SK-N-MC (cell line): ENCODE measurements at regions not wholly inside any gene's neighbourhood (a gene's known extent, or its start where the extent isn't known, plus 50 kb on each side); places are given as distances from the start of the nearest gene placed in this dataset.

ENCODE experiments used
- DNase-seq: peaks from one replicate; pipeline ENCODE4 v3.0.0-alpha.2; 2011; ENCODE audit warnings: low read depth, low spot score
- H3K27ac ChIP-seq: fragments of 200-600 bp; sonication (generic); 2 replicates; pipeline ENCODE4 v1.5.1; 2016; ENCODE audit warnings: mixed run types
- H3K36me3 ChIP-seq: fragments of 200-600 bp; sonication (generic); 2 replicates; pipeline ENCODE4 v1.6.1; 2017; ENCODE audit warnings: antibody characterized with exemption, low read length, mixed read lengths; ENCODE audit not compliant: insufficient read depth
- H3K4me3 ChIP-seq: fragments of 200-600 bp; sonication (generic); 2 replicates; pipeline ENCODE4 v1.5.1; 2016
- H3K9ac ChIP-seq: fragments of 200-600 bp; sonication (generic); 2 replicates; pipeline ENCODE4 v1.8.0; 2017; ENCODE audit warnings: mixed run types, mixed read lengths; ENCODE audit not compliant: insufficient read length
- H3K9me3 ChIP-seq: fragments of 200-600 bp; sonication (generic); 2 replicates; pipeline ENCODE4 v1.6.1; 2017; ENCODE audit warnings: low read depth, mild to moderate bottlenecking, antibody characterized with exemption, low read length, moderate library complexity, mixed read lengths
- EZH2 ChIP-seq: fragments of 200-600 bp; sonication (generic); IDR thresholded peaks from one replicate; pipeline ENCODE4 v1.6.1; 2017; ENCODE audit warnings: antibody characterized with exemption
- FOXP2 ChIP-seq: optimal IDR thresholded peaks from 2 replicates; pipeline ENCODE3; 2011; ENCODE audit warnings: mild to moderate bottlenecking, moderate library complexity; ENCODE audit not compliant: insufficient read depth; ENCODE audit errors: extremely low read length, control extremely low read depth
- POLR2AphosphoS5 ChIP-seq: IDR thresholded peaks from 2 replicates; pipeline ENCODE4 v1.6.1; 2012; ENCODE audit warnings: mild to moderate bottlenecking, low read depth, low read length, borderline replicate concordance

- TF ChIP-seq FOXP2 (no peak), POLR2AphosphoS5 (no peak), EZH2 (no peak)
- no peak for DNase-seq
- Histone ChIP-seq H3K9ac (no peak overlapping the region), H3K4me3 (no peak overlapping the region), H3K36me3 (no peaks in the 10 kb centered on the region), H3K9me3 (no peaks in the 10 kb centered on the region), H3K27ac (no peak overlapping the region)
These were observed 390.4 kb upstream of the PLXNA2 start for GRCh38 chr1:208634346-208635140.

DNA sequence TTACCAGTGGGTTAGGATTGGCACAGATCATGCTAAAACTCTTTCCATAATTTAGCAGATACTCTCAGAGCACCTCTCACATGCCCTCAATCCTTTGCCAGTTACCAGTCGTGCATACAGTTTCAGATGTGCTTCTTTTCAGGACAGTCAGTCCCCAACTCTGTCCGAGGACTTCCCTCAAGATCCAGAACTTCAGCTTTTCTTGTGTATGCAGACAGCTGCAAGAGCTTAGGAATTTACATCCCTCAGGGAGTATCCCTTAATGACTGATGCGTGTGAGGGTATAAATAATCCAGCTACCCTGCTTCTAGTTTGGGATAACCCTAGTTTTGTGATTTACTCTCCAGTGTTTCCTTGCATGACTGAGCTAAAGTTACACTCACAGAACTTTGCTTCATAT is 393.0 kb upstream of the PLXNA2 start:
- Histone ChIP-seq H3K36me3 (no peaks in the 10 kb centered on the region), H3K4me3 (no peak overlapping the region), H3K9me3 (no peaks in the 10 kb centered on the region), H3K27ac (no peak overlapping the region), H3K9ac (no peak overlapping the region)
- TF ChIP-seq EZH2 = no peak
- TF ChIP-seq POLR2AphosphoS5 = no peak
- no peak for TF ChIP-seq FOXP2
- DNase-seq = no peak

GRCh38 chr1:208639382-208639781 is 395.2 kb upstream of the PLXNA2 start:
- H3K9ac ChIP-seq = no peak overlapping the region
- no peaks in the 10 kb centered on the region for H3K9me3 ChIP-seq
- TF ChIP-seq EZH2 = no peak
- TF ChIP-seq POLR2AphosphoS5 = no peak
- no peak for TF ChIP-seq FOXP2
- no peaks in the 10 kb centered on the region for H3K36me3 ChIP-seq
- no peak overlapping the region for H3K27ac ChIP-seq
- DNase-seq = no peak
- no peak overlapping the region for H3K4me3 ChIP-seq

DNA sequence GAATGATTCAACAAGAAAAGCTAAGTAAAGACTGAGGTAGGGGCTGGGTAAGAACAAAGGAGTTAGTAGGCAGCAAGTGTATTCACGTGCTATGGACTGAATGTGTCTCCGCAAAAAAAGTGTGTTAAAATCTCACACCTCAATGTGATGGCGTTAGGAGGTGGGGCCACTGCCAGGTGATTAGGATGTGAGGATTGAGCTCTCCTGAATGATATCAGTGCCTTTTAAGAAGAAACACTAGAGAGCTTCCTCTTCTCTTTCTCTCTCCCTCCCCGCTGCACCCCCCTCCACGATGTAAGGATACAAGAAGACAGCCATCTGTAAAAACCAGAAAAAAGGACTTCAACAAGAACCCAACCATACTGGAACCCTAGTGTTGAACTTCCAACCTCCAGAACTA is 396.1 kb upstream of the PLXNA2 start:
- TF ChIP-seq EZH2 (no peak), FOXP2 (no peak), POLR2AphosphoS5 (no peak)

DNA sequence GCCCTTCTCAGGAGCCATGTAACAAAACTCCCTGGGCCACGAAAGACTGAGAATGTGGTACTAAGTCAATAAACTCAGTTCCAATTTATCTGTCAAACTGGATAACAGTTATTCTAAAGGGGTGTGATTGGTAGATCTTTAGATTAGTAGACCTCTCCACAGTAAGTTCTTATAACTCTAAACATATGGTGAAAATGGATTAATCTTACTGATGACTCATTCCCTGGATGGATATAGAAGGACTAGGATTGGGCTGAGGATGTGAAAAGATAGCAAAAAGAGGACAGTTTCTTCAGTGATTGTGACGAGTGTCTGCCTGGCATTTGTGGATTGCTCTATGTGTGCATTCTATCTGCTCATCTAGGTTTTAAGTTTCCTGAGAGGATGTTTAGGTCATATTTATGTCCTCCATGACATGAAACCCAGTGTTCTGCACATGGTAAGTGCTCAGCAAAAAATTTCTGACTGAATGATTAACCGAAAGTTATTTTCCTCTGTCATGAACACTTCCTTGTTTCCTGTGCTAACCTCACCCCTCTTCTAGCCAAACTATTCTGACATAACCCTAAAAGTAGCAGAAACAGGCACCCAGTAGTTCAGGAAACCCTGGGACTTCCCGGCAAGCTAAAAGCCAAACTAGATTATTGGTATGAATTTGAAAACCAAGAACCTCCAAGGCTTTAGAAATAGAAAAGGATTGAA is 397.5 kb upstream of the PLXNA2 start:
- H3K36me3 ChIP-seq = no peaks in the 10 kb centered on the region
- H3K4me3 ChIP-seq = no peak overlapping the region
- no peak overlapping the region for H3K9ac ChIP-seq
- H3K27ac ChIP-seq = no peak overlapping the region
- no peak for TF ChIP-seq EZH2
- TF ChIP-seq FOXP2 = no peak
- no peak for TF ChIP-seq POLR2AphosphoS5
- H3K9me3 ChIP-seq = no peaks in the 10 kb centered on the region
- no peak for DNase-seq

More for the DNA sequence above, 396.1 kb upstream of the PLXNA2 start:
- Histone ChIP-seq H3K27ac (no peak overlapping the region), H3K36me3 (no peaks in the 10 kb centered on the region), H3K9me3 (no peaks in the 10 kb centered on the region), H3K4me3 (no peak overlapping the region), H3K9ac (no peak overlapping the region)
- DNase-seq = no peak

- no peak for DNase-seq
- H3K9me3 ChIP-seq = no peaks in the 10 kb centered on the region
- no peak overlapping the region for H3K9ac ChIP-seq
- no peak overlapping the region for H3K27ac ChIP-seq
- no peaks in the 10 kb centered on the region for H3K36me3 ChIP-seq
- no peak for TF ChIP-seq POLR2AphosphoS5
- TF ChIP-seq EZH2 = no peak
- no peak for TF ChIP-seq FOXP2
- H3K4me3 ChIP-seq = no peak overlapping the region
These were observed 398.9 kb upstream of the PLXNA2 start for GRCh38 chr1:208643005-208643597.

DNA sequence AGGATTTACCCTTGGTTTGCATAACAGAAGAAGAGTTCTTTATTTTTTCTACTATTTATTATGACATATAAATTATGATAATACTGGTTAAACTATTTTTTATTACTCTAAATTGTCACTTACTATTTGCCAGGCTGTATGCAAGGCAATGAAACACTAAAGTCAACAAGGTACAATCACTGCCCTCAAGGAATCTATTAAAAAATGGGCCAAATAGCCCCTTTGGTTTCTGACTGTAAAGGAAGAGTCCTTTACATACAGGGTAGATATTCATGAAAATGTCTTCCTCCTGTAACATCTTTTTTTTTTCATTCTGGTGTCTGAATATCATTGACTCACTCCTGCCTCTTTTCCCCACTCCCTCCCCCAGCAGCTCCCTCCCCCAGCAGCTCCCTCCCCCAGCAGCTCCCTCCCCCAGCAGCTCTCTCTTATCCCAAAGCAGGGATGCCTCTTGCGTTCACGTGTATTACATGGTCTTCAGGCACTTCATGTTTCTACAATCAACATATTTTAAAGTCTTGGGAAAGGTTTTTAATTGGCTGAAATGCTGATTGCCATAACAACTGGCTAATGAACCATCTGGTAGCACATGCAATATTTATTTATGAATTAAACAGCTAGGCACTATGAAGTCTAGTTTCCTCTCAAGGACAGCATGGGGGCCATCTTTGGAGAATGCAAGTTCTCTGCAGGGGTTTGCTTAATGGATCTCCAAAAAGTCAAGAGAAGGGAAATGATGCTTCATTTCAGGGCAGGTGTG is 400.4 kb upstream of the PLXNA2 start:
- Histone ChIP-seq H3K9me3 (no peaks in the 10 kb centered on the region), H3K36me3 (no peaks in the 10 kb centered on the region), H3K4me3 (no peak overlapping the region), H3K9ac (no peak overlapping the region), H3K27ac (no peak overlapping the region)
- no peak for TF ChIP-seq EZH2
- TF ChIP-seq FOXP2 = no peak
- no peak for TF ChIP-seq POLR2AphosphoS5
- no peak for DNase-seq

DNA sequence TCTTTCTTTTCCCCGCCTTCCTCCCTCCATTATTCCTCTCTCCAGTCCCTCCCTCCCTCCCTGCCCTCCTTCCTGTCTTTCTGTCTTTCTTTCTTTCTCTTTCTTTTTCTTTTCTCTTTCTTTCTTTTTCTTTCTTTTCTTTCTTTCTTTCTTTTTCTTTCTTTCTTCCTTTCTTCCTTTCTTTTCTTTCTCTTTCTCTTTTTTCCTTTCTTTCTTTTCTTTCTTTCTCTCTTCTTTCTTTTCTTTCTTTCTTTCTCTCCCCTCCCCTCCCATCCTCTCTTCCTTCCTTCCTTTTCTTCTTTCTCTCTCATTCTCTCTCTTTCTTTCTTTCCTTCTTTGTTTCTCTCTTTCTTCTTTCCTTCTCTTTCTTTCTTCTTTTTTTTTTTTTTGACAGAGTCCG is 402.2 kb upstream of the PLXNA2 start:
- Histone ChIP-seq H3K4me3 (no peak overlapping the region), H3K36me3 (no peaks in the 10 kb centered on the region), H3K9ac (no peak overlapping the region), H3K9me3 (no peaks in the 10 kb centered on the region), H3K27ac (no peak overlapping the region)
- TF ChIP-seq POLR2AphosphoS5 (no peak), EZH2 (no peak), FOXP2 (no peak)
- DNase-seq = no peak
